HG03196 (cell line): ENCODE measurements at regions not wholly inside any gene's neighbourhood (a gene's known extent, or its start where the extent isn't known, plus 50 kb on each side); places are given as distances from the start of the nearest gene placed in this dataset.
"Not testable (repeated sequence)": the region's sequence is repeated elsewhere in the genome, so short reads cannot be mapped to it uniquely, and the experiment has no call there.

ENCODE experiments used
- ATAC-seq: cut with Tn5 transposase; IDR thresholded peaks from one replicate; pipeline ENCODE4 v1.9.1; 2021; ENCODE audit not compliant: unreplicated experiment

DNA sequence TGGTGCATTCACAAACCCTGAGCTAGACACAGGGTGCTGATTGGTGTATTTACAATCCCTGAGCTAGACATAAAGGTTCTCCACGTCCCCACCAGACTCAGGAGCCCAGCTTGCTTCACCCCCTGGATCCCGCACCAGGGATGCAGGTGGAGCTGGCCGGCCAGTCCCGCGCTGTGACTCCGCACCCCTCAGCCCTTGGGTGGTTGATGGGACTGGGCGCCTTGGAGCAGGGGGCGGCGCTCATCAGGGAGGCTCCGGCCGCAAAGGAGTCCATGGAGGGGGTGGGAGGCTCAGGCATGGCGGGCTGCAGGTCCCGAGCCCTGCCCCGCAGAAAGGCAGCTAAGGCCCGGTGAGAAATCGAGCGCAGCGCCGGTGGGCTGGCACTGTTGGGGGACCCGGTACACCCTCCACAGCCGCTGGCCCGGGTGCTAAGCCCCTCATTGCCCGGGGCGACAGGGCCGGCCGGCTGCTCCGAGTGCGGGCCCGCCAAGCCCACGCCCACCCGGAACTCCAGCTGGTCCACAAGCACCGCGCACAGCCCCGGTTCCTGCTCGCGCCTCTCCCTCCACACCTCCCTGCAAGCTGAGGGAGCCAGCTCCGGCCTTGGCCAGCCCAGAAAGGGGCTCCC is 167.6 kb downstream of the VEGFC start:
- ATAC-seq = not testable (repeated sequence)

GRCh38 chr4:176627916-176628315 is 164.8 kb downstream of the VEGFC start:
- ATAC-seq = no peak

- ATAC-seq = no peak
Measured at GRCh38 chr4:176631611-176632010, 161.1 kb downstream of the VEGFC start.
